HG03575 (cell line): ENCODE measurements at regions not wholly inside any gene's neighbourhood (a gene's known extent, or its start where the extent isn't known, plus 50 kb on each side); places are given as distances from the start of the nearest gene placed in this dataset.
"Not testable (repeated sequence)": the region's sequence is repeated elsewhere in the genome, so short reads cannot be mapped to it uniquely, and the experiment has no call there.

ENCODE experiments used
- ATAC-seq: cut with Tn5 transposase; IDR thresholded peaks from one replicate; pipeline ENCODE4 v1.9.1; 2021; ENCODE audit not compliant: unreplicated experiment, insufficient number of reproducible peaks, low FRiP score; ENCODE audit errors: extremely low read depth

DNA sequence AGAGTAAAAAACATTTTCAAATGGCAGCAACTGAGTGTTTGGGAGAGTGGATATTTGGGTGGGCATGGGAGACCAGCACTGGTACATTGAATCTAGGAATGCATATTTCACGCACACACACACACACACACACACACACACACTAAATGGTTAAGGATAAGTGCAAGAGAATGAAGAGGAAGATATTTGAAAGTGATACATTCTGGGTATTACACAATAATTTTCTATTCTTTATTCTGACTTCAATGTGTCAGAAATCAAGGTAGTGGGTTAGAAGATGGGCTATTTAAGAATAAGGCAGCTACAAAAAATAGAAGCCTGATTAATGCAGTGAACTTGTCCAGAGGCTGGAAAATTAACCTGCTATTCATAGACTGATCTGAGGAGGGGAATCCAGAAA, 577.0 kb downstream of the TMEM182 start:
- ATAC-seq = no peak

DNA sequence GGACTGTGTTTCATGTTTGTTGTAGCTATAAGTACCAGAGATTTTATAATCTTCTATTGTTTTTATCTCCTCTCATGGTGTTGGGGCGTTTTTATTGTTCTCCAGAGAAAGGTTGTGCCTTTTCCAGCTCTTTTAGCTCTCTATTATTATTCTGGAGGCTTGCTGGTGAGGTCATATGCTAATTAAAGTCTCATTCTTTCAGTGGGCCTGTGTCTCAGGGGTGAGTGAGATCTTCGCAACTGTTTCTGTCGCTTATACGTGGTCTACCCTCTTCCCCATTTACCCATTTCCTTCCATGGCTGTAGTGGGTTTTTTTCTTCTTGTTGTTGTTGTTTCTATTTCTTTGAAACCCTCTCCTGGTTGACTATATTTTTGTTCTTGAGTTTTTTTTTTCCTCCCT, 584.9 kb downstream of the TMEM182 start:
- no peak for ATAC-seq

DNA sequence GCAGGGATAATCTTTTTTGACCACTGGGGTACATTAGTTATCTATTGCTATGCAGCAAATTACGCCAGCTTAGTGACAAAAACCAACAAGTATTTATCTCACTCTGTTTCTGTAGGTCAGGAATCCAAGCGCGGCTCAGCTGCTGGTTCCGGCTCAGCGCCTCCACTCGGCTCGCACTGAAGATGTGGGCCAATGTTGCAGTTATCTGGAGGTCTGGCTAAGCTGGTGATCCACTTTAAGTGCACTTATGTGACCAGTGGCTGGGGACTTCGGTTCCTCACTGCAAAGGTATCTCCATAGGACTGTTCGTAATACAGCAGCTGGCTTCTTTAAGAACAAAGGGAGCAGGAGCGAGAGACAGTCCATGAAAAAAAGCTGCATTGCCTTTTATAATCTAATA, 591.9 kb downstream of the TMEM182 start:
- ATAC-seq = no peak

DNA sequence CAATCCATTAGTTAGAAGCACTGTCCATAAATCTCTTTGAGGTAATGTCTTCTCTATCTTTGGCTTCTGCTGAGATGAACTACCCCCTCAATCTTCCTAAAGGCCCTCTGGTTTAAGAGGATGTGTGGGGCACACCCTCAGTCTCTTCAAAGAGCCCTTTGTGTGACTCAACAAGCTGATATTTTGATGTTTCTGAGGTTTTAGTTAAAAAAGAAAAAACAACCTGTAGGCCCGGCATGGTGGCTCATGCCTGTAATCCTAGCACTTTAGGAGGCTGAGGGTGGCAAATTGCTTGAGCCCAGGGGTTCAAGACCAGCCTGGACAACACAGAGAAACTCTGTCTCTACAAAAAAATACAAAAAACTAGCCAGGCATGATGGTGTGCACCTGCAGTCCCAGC, 593.5 kb downstream of the TMEM182 start:
- no peak for ATAC-seq

DNA sequence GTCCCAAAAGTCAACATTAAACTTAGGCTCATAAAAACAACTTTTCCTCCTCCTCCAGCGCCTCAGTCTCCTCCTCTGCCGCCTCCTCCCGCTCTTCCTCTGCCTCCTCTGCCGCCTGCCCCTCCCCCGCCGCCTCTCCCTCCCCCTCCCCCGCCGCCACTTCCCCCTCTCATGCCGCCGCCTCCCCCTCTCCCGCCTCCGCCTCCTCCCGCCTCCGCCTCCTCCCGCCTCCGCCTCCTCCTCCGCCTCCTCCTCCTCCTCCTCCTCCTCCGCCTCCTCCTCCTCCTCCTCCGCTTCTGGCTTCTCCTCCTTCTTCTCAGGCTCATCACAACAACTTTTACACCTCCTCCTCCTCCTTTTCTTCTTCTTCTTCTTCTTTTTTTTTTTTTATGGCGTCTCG, 599.9 kb downstream of the TMEM182 start:
- ATAC-seq = no peak

DNA sequence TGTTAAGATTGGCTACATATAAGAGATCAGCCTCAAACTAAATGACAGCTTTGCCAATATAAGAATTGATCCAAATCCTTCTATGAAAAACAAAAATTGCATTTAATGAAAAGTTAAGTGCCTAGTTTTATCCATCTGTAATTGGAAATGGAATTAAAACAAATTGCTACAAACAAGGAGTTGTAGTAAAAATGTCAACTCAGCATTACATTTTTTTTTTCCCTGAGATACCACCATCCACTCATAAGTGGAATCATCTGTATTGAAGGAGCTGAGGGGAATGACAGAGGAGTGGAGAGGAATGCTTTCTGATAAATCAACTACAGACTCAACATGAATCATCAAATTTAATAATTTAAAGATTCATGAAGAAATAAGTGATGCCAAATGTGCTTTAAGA, 601.8 kb downstream of the TMEM182 start:
- no peak for ATAC-seq

DNA sequence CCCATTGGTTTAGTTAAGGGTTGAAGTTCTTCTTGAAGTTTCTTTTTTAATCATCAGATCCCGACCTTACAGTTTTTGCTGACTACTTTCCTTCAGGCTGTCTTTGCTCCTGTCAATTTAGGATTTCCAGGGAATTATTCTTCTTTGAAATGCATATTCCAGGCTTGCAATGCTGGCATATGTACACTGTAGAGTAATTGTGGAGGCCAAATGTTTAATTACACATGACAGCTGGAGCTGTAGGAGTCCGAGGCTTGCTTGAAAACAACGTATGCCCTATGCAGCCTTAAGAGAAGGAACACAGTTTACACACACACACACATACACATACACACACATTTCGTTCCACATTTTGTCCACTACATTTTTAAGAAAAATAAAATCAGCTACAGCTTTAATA, 602.3 kb downstream of the TMEM182 start:
- ATAC-seq = no peak

DNA sequence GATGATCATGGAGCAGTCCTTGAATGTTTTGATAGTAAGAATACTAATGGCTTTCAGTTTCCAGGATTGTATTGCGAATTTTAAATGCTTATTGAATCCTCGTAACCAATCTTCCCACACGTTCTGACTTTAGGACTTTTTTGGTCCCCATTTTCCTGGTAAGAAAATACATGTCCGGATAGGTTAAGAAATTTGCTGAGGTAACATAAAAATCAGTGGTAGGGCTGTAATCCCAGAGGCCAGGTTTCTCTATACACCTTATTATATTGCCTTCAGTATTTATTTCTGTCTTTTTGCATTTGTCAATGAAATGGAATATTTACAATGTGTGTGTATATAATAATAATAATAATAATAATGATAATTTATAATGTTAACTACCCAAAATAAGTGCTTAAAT, 603.2 kb downstream of the TMEM182 start:
- ATAC-seq = no peak

DNA sequence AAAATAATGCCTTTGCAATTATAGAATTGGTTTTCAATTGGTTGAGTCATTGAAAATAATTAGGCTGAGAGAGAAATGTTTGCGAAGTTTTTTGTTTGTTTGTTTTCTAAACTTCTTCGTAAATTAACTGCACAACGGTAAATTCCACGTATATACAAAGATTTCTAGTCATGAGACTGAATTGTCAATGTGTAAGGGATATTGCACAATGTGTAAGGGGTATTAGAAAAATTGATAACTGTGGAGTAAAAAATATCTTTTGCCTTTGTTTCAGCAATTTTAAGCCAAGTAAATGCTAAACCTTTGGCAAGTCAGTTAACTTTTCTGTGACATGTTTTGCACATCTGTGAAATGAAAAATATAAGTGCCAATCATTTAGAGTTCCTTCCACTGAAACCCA, 606.0 kb downstream of the TMEM182 start:
- no peak for ATAC-seq

DNA sequence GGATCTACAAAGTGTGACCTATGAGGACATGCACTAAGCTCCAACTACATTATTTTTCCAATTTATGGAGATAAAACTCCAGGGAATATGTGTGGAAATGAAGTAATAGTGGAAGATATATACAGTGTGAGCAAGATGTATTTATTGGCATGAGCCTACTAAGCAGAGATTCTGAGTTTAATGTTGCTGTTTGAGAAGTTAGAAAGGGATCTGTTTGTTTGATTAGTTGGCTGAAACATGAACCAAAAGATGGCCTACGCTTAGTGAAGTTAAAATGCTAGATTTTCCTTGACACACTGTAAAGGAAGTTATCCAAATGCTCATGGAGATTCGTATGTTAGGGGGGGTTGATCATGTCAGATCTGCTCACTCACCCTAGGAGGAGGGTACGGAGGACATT, 621.7 kb downstream of the TMEM182 start:
- ATAC-seq = no peak

DNA sequence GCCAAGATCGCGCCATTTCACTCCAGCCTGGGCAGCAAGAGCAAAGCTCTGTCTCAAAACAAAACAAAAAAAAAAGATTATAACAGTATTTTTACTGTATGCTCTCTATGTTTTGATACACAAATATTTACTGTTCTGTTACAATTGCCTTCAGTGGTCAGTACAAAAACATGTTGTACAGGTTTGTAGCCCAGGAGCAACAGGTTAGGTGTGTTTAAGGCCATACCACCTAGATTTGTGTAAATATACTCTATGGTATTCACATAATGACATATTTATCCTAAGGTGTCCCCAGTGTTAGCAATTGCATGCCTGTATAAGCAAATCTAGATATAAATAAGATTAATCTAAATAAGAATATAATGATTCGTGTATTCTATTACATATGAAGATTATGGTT, 625.0 kb downstream of the TMEM182 start:
- ATAC-seq = no peak

DNA sequence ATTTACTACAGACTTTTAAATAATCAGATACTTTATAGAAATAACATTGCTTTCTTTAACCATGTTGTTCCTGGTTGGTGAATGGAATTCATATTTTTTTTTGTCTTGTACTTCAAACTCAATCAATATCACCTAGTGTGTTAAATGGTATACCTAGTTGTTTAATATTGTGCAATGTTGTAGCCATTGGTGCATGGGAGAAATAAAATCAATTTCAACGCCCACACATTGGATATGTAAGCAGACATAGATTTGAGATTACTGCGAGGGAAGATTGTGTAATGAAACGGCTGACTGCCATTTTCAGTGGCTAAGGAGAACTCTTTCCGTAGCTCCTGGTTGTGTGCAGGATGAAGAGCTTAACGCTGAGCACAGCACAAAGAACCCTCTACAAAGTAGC, 626.1 kb downstream of the TMEM182 start:
- no peak for ATAC-seq

DNA sequence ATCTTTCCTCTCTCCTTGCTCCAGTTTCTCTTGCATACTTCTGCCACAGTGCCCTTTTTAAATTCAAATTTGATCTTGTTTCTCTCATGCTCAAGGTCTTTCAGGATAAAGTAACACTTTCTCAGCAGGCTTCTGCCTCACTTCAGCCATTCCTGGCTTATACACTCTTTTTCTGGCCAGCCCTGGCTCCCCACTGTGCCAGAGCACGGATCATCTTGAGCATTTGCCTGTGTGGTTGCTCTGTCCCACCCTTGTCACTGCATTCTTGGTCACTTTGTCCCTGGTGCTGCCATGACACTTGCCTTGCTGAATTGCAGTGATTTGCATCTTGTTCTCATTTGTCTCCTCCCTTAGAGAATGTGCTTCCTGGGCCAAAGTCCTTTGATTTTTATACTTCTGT, 634.3 kb downstream of the TMEM182 start:
- no peak for ATAC-seq

DNA sequence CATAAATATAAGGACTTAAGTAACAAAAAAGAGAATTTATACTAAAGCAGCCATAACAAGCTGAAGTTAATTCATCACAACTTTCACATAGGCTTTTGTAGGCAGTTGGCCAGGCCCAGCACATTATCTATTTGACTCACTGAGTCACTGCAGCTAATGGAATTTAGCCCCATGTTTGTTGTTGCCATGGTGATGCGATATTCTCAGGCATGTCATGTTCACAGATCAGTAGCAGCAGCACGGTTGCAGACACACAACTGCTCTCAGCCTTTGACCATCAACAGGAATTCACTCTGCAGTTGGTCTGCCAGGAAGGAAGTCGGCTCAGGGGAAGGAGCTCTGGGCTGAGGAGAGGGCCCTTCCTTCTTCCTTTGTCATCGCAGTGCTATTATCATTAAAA, 639.8 kb downstream of the TMEM182 start:
- no peak for ATAC-seq

DNA sequence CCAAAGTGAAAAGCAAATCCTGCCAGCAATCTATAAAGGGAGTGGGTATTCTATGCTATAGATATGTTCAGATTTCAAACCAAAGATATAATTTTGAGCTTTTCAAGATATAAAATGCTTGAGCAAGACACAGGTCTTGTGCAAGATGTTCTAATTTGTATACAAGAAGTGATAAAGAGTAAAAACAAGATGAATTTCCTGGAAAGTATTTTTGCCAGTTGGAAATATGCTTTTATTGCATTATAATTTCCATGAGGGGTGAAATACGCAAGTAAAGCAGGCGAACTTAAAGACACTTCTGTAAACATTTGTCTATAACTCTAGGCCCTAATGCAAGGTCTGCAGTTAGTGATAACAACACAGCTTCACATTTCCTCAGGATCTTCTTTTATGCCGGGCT, 640.5 kb downstream of the TMEM182 start:
- ATAC-seq = no peak

DNA sequence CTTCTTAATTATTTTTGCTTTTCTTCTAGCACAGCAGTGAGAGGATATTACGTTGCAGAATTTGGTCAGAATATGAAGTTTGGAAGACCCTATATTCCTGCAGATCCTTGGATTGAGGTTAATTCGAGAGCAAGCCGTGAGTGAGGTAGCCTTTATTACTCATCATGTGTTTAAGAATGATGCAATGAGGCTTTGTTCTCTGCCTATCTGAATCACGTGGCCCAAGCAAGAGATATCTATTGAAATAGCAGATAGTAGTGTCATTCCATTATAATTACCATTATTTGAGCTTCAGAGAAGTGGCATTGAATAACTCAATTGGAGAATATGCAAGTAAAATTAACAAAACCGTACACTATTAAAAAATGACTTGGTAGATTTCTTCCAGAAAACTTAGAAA, 641.1 kb downstream of the TMEM182 start:
- no peak for ATAC-seq

DNA sequence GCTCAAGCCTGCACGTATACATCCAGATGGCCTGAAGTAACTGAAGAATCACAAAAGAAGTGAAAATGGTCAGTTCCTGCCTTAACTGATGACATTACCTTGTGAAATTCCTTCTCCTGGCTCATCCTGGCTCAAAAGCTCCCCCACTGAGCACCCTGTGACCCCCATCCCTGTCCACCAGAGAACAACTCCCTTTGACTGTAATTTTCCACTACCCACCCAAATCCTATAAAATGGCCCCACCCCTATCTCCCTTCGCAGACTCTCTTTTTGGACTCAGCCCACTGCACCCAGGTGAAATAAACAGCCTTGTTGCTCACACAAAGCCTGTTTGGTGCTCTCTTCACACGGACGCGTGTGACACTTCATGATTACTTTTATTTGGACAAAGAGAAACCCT, 641.6 kb downstream of the TMEM182 start:
- ATAC-seq = not testable (repeated sequence)

DNA sequence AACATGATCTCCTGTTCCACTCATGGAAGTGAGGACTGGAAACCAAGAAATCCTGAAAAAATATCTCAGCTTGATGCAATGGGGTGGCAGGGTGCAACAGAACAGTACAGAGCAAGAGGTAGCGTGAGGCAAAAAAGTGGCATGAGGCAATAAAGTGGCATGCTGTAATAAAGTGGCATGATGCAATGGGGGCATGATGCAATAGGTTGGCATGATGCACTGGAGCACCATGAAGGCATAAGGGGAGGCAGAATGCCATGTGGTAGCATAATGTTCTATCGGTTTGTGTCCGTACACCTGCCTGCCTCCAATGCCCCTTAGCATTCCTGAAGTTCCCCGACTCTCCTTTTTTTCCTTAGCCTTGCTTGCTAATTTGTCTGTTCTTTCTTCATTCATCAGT, 648.4 kb downstream of the TMEM182 start:
- ATAC-seq = no peak

DNA sequence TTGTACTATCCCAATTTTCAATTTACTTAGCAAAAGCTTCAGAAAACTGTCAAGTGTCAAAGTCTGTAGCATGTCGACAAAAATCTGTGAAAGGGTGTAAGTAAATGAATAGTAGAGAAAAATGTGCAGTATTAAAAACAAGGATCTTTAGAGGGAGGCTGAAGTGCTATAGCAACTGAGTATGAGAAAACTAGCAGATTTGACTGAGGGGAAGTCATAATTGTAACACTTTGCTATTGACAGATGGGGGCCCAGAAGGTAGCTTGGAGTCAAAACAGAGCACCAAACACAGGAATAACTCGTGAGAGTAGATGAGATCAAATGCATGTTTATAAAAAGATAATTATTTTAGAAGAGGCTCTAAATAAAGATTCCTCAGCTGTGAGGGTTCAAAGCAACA, 657.7 kb downstream of the TMEM182 start:
- ATAC-seq = no peak

DNA sequence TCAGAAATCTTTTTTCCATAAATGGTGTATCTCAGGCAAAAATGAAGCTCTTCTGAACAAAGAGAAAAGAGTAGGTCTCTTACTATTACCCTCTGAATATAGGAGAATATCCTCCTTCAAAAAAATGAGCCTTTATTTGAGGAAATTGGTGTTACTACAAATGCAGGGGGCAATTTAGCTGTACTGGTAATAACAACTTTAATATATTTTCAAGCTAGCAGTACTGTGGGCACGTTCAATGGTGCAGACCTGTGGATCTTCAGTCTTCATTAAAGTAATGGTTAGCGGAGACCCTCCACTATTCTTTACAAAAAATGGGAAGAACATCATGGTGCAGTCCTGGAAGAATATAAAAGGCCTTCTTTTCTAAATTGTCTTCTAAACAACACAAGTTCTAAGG, 661.3 kb downstream of the TMEM182 start:
- ATAC-seq = no peak

DNA sequence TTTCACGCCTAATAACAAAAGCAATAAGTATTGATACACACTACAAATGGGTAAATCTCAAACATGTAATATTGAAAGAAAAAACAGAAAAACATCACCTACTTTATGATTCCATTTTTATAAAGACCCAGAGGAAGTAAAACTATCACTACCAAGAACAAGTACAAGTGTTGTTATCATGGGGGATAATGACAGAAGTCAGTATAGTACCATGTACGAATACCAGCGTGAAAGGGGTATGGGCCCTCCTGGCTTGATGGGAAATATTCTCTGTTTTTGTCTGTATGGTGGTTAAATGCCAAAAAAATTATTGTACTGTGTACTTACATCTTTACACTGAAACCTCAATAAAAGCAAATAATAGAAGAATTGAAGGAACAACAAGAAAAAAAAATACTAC, 665.7 kb downstream of the TMEM182 start:
- no peak for ATAC-seq

DNA sequence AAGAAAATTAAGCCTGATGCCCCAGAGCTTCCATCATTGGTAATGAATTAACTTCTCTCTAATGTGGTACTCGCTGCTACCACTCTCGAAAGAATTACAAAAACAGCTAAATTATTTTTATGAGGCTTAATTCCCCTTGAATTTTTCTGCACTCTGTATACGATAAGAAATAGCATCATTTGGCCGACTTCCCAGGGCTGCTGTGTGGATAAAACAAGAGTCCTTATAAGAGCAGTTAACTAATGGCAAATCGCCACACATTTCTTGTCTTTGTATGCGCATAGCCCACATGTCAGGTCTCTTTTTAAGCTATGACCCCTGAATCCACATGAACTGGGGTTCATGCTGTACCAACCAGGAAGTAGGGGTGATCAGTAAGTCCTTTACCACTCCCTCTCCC, 668.4 kb downstream of the TMEM182 start:
- ATAC-seq = no peak
